GM10248 (cell line): ENCODE measurements at regions not wholly inside any gene's neighbourhood (a gene's known extent, or its start where the extent isn't known, plus 50 kb on each side); places are given as distances from the start of the nearest gene placed in this dataset.
A peak's percentile ranks its signal among the peaks of the same experiment; 100 is the strongest.

Source experiments
- CTCF ChIA-PET: fragments of 300-600 bp; sonication (Branson Sonifier 250); formaldehyde crosslinking; extraction: SDS; loops from one replicate; lab custom pipeline; 2021; ENCODE audit warnings: antibody characterized with exemption; lab: Yijun Ruan, JAX
- POLR2A ChIA-PET: fragments of 350-650 bp; sonication (Branson Sonifier 250); formaldehyde crosslinking; extraction: SDS; loops from one replicate; lab custom pipeline; 2020; ENCODE audit warnings: antibody characterized with exemption; lab: Yijun Ruan, JAX
- DNase-seq: peaks from one replicate; pipeline ENCODE4 v3.0.0; 2012; ENCODE audit errors: extremely low spot score
- TF ChIP-seq, protein P1 (sequence below): IDR thresholded peaks from 2 replicates; pipeline ENCODE4 v1.5.1; 2012; ENCODE audit warnings: mild to moderate bottlenecking, low read depth; ENCODE audit errors: extremely low read depth, missing control alignments, control extremely low read depth

GRCh38 chr1:38476850-38477178, 382.8 kb downstream of the RRAGC start:
- POLR2A ChIA-PET, result no interaction called here
- TF ChIP-seq, protein P1, sequence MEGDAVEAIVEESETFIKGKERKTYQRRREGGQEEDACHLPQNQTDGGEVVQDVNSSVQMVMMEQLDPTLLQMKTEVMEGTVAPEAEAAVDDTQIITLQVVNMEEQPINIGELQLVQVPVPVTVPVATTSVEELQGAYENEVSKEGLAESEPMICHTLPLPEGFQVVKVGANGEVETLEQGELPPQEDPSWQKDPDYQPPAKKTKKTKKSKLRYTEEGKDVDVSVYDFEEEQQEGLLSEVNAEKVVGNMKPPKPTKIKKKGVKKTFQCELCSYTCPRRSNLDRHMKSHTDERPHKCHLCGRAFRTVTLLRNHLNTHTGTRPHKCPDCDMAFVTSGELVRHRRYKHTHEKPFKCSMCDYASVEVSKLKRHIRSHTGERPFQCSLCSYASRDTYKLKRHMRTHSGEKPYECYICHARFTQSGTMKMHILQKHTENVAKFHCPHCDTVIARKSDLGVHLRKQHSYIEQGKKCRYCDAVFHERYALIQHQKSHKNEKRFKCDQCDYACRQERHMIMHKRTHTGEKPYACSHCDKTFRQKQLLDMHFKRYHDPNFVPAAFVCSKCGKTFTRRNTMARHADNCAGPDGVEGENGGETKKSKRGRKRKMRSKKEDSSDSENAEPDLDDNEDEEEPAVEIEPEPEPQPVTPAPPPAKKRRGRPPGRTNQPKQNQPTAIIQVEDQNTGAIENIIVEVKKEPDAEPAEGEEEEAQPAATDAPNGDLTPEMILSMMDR, result no peak
- DNase-seq, result no peak
- CTCF ChIA-PET, result interaction anchor here (1.1 to 4.7 kb wide), 6 partner anchors 10 to 404 kb away, joined by 3 to 16 read pairs (median 5); no protein-coding TSS in a partner anchor

- ChIA-PET POLR2A (no interaction called here), CTCF (interaction anchor here (1.1 to 4.7 kb wide), 7 partner anchors 10 to 404 kb away, joined by 3 to 16 read pairs (median 4); no protein-coding TSS in a partner anchor)
- peak; percentile 32 for DNase-seq
- TF ChIP-seq, protein P1, result no peak
These were observed 383.3 kb downstream of the RRAGC start for GRCh38 chr1:38476111-38476849.

DNA sequence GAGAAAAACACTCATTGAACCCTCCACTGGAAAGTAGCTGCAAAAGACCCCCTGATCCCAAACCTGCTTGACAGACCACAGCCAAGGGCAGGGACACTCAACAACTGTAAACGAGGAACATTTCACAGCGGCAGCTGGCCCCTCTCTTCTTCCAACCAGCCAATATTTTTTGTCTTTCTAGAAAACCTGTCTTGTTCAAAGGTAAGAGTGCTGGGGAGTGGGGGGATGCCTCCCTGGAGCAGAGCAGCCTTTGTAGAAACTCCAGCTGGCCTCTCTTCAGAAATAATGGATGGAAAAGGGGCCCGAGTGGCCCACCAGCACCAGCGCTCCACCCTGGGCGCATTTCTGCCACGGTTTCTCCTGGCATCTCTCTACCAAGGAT, 384.0 kb downstream of the RRAGC start:
- ChIA-PET POLR2A (interaction anchor here (0.6 to 0.7 kb wide), 2 partner anchors 23 to 51 kb away, joined by 3 read pairs; no protein-coding TSS in a partner anchor), CTCF (interaction anchor here (1.1 to 4.7 kb wide), 4 partner anchors 9 to 76 kb away, joined by 3 to 16 read pairs (median 7); no protein-coding TSS in a partner anchor)
- TF ChIP-seq, protein P1, result no peak
- no peak for DNase-seq

DNA sequence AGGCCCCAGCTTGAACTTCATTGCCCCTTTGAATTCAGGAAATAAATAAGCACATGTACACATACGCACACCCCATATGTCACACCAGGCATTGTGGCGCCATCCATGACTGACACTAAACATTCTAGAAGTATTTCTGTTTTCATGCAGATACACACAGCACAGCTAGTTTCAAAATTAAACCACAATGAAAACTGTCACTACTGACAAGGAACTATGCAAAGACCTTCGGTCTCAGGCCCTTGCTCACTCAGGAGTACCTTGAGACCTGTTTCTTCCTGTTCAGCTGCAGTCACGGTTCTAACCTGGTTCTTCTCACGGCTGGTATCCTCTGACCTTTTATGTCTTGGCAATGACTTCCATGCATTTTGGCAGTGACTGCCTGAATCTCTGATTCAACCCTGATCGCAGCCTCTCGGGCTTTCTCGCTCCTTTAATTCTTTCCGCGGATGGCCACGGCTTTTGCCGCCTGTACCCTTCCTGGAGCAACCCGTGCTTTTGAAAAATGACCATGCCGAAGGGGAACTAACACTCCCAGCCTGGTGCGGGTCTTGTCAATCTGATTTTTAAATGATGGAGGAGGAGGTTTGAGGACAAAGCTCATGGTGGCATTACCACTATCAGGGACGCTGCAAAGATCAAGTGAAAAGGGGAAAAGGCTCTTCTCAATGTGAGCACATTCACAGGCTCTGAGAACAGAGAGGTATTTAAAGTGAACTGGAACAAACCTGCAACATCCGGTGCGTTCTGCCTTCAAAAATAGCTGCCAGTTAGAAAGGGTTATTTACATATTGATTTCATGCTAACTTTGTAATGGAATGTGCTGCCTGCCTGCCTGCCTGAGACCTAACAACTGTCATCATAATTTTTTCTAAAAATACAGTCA, 384.6 kb downstream of the RRAGC start:
- TF ChIP-seq, protein P1, result no peak
- ChIA-PET POLR2A (interaction anchor here (0.6 to 0.7 kb wide), 2 partner anchors 24 to 52 kb away, joined by 3 read pairs; no protein-coding TSS in a partner anchor), CTCF (interaction anchor here (0.7 to 4.7 kb wide), 8 partner anchors 8 to 111 kb away, joined by 3 to 16 read pairs (median 4); no protein-coding TSS in a partner anchor)
- peak; percentile 79 for DNase-seq

DNA sequence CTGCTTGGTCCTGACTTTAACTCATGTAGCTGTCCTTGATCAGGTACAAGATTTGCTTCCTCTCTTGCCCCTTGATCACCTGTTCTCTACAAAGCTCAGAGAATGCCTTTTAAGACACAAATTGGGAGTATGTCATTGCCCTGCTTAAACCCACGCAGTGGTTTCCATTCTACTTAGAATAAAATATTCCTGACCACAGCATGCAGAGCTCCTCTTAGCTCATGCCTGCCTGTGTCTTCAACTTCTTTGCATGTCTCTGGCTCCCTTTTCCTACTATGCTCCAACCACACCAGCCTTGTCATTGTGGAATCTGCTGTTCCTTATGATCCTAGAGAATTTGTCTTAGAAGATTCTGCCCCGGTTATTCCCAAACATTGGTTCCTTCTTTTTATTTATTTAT, 393.1 kb downstream of the RRAGC start:
- TF ChIP-seq, protein P1, result no peak
- ChIA-PET POLR2A (no interaction called here), CTCF (interaction anchor here (1.0 kb wide), 2 partner anchors 9 kb away, joined by 3 to 6 read pairs; no protein-coding TSS in a partner anchor)
- no peak for DNase-seq

GRCh38 chr1:38465460-38465859, 394.1 kb downstream of the RRAGC start:
- no peak for DNase-seq
- TF ChIP-seq, protein P1, result no peak
- POLR2A ChIA-PET, result no interaction called here
- CTCF ChIA-PET, result interaction anchor here (1.2 to 1.6 kb wide), 2 partner anchors 16 to 17 kb away, joined by 3 to 4 read pairs; no protein-coding TSS in a partner anchor
